HG03342 (cell line): ENCODE measurements at regions not wholly inside any gene's neighbourhood (a gene's known extent, or its start where the extent isn't known, plus 50 kb on each side); places are given as distances from the start of the nearest gene placed in this dataset.

Experiments
- ATAC-seq: cut with Tn5 transposase; IDR thresholded peaks from one replicate; pipeline ENCODE4 v1.9.1; 2021; ENCODE audit warnings: mild to moderate bottlenecking, moderate library complexity; ENCODE audit not compliant: unreplicated experiment

- ATAC-seq, result no peak
These were observed 123.1 kb upstream of the ZNF608 start for GRCh38 chr5:124869426-124870033.

GRCh38 chr5:124870070-124870469, 123.6 kb upstream of the ZNF608 start:
- ATAC-seq, result no peak

GRCh38 chr5:124871303-124871702, 124.9 kb upstream of the ZNF608 start:
- ATAC-seq, result no peak

- ATAC-seq, result no peak
These were observed 125.6 kb upstream of the ZNF608 start for GRCh38 chr5:124872086-124872485.

- no peak for ATAC-seq
These were observed 126.2 kb upstream of the ZNF608 start for GRCh38 chr5:124872615-124873014.

GRCh38 chr5:124873188-124873587, 126.7 kb upstream of the ZNF608 start:
- no peak for ATAC-seq

- ATAC-seq, result no peak
These were observed 127.3 kb upstream of the ZNF608 start for GRCh38 chr5:124873713-124874112.

GRCh38 chr5:124876566-124876965, 130.1 kb upstream of the ZNF608 start:
- no peak for ATAC-seq

GRCh38 chr5:124876983-124877382, 130.5 kb upstream of the ZNF608 start:
- ATAC-seq, result no peak

- ATAC-seq, result no peak
These were observed 131.2 kb upstream of the ZNF608 start for GRCh38 chr5:124877501-124878146.

- no peak for ATAC-seq
These were observed 132.3 kb upstream of the ZNF608 start for GRCh38 chr5:124878583-124879342.

GRCh38 chr5:124880903-124881697, 134.7 kb upstream of the ZNF608 start:
- ATAC-seq, result no peak

GRCh38 chr5:124883681-124884080, 137.2 kb upstream of the ZNF608 start:
- ATAC-seq, result no peak

- no peak for ATAC-seq
These were observed 137.7 kb upstream of the ZNF608 start for GRCh38 chr5:124884114-124884513.

GRCh38 chr5:124885490-124885889, 139.1 kb upstream of the ZNF608 start:
- no peak for ATAC-seq

GRCh38 chr5:124887223-124887622, 140.8 kb upstream of the ZNF608 start:
- no peak for ATAC-seq

GRCh38 chr5:124888050-124888506, 141.6 kb upstream of the ZNF608 start:
- ATAC-seq, result no peak

- no peak for ATAC-seq
These were observed 142.4 kb upstream of the ZNF608 start for GRCh38 chr5:124888622-124889485.

- ATAC-seq, result no peak
These were observed 143.0 kb upstream of the ZNF608 start for GRCh38 chr5:124889486-124889825.

GRCh38 chr5:124889850-124890249, 143.4 kb upstream of the ZNF608 start:
- no peak for ATAC-seq
